K562 (cell line): ENCODE measurements at regions not wholly inside any gene's neighbourhood (a gene's known extent, or its start where the extent isn't known, plus 50 kb on each side); places are given as distances from the start of the nearest gene placed in this dataset.

Source experiments
- ATAC-seq: fragments of 200-7000 bp; cut with Tn5 transposase; 3 replicates; pipeline ENCODE4 v1.9.1; 2020; ENCODE audit warnings: moderate library complexity
- BruUV-seq: library from RNA; stranded (reverse); fragments of 400-500 nt; replicated peaks from 2 replicates; lab custom pipeline; 2021; lab: Mats Ljungman, UMichigan
- CTCF ChIA-PET: fragments of 300-600 bp; formaldehyde crosslinking; extraction: SDS; loops from one replicate; lab custom pipeline; 2021; ENCODE audit warnings: low intra/inter-chr PET ratio; lab: Yijun Ruan, JAX
- POLR2A ChIA-PET: fragments of 300-600, 350-650 bp; sonication (Branson Sonifier 250); formaldehyde crosslinking; extraction: SDS; loops from one replicate; lab custom pipeline; 2021; ENCODE audit warnings: antibody characterized with exemption, inconsistent platforms; lab: Yijun Ruan, JAX
- DNase-seq, 4 experiments: peaks; one replicate each; pipeline versions ENCODE4 v3.0.0 to v3.0.0-alpha.2; 2011 to 2018; ENCODE audit warnings: low spot score in 3 of 4, mixed read lengths in 3 of 4; ENCODE audit errors: extremely low read depth in 1 of 4
- FAIRE-seq: peaks from 2 replicates; lab custom pipeline; 2011; peaks lifted over from hg19 to GRCh38; lab: Jason Lieb, UNC
- H2AFZ ChIP-seq: 2 replicates; pipeline ENCODE4 v1.6.0; 2011; ENCODE audit warnings: low read depth, low read length, control low read depth, inconsistent platforms
- H3K27ac ChIP-seq: fragments of 200-600 bp; 3 replicates; pipeline ENCODE4 v1.8.0; 2011; ENCODE audit warnings: low read depth, mild to moderate bottlenecking, control low read depth, inconsistent platforms, low read length, moderate library complexity, mixed read lengths; ENCODE audit errors: extremely low read depth
- H3K27me3 ChIP-seq, 2 experiments: fragments of 300-600 bp in 1 of 2; 2 replicates in 1 of 2; 3 replicates in 1 of 2; pipeline versions ENCODE4 v1.6.0 to v1.8.0; 2011; ENCODE audit warnings: inconsistent platforms in 2 of 2, low read length in 2 of 2, mild to moderate bottlenecking in 1 of 2, mixed read lengths in 1 of 2, moderate library complexity in 1 of 2; ENCODE audit not compliant: control insufficient read depth in 2 of 2, insufficient read depth in 2 of 2
- H3K36me3 ChIP-seq: fragments of 300-600 bp; 3 replicates; pipeline ENCODE4 v1.8.0; 2011; ENCODE audit warnings: mild to moderate bottlenecking, low read length, inconsistent platforms; ENCODE audit not compliant: control insufficient read depth, insufficient read depth
- H3K4me1 ChIP-seq, 2 experiments: fragments of 200-600 bp in 1 of 2; replicated peaks in 1 of 2; 2 replicates in 1 of 2; 3 replicates in 1 of 2; pipeline versions ENCODE4 v1.5.1 to v1.8.0; 2011; ENCODE audit warnings: inconsistent platforms in 2 of 2, low read length in 2 of 2, mild to moderate bottlenecking in 1 of 2, mixed read lengths in 1 of 2, moderate library complexity in 1 of 2; ENCODE audit not compliant: control insufficient read depth in 2 of 2, insufficient read depth in 2 of 2
- H3K4me2 ChIP-seq: 2 replicates; pipeline ENCODE4 v1.6.1; 2011; ENCODE audit warnings: low read length, control low read depth, inconsistent platforms, mixed read lengths; ENCODE audit not compliant: insufficient read depth
- H3K4me3 ChIP-seq: fragments of 200-600 bp; sonication (generic), shearing (Covaris generic); 2 replicates; pipeline ENCODE4 v1.5.1; 2016; ENCODE audit warnings: control low read depth, inconsistent platforms
- H3K79me2 ChIP-seq: fragments of 200-600 bp; 3 replicates; pipeline ENCODE4 v1.8.0; 2011; ENCODE audit warnings: low read length, inconsistent platforms; ENCODE audit not compliant: control insufficient read depth, insufficient read depth
- H3K9ac ChIP-seq, 2 experiments: 2 replicates each; pipeline versions ENCODE4 v1.6.0 to v1.6.1; 2011; ENCODE audit warnings: low read depth in 2 of 2, low read length in 2 of 2, control low read depth in 1 of 2, inconsistent platforms in 1 of 2, mild to moderate bottlenecking in 1 of 2, mixed read lengths in 1 of 2; ENCODE audit not compliant: insufficient read depth in 1 of 2
- H3K9me1 ChIP-seq: one replicate; pipeline ENCODE4 v1.6.0; 2011; ENCODE audit warnings: inconsistent platforms, mild to moderate bottlenecking, low read length, moderate library complexity; ENCODE audit not compliant: control insufficient read depth, insufficient read depth
- H3K9me3 ChIP-seq: replicated peaks from 2 replicates; pipeline ENCODE4 v1.5.1; 2011; ENCODE audit warnings: low read depth, low read length, inconsistent platforms; ENCODE audit not compliant: control insufficient read depth, insufficient read depth
- H4K20me1 ChIP-seq: replicated peaks from 2 replicates; pipeline ENCODE4 v1.6.1; 2011; ENCODE audit warnings: low read length, inconsistent platforms, mixed read lengths; ENCODE audit not compliant: control insufficient read depth, insufficient read depth
- BCOR ChIP-seq: fragments of 450-650 bp; IDR thresholded peaks from 2 replicates; pipeline ENCODE4 v1.6.1; 2016
- ELF1 ChIP-seq: fragments of 200-800 bp; sonication (Bioruptor generic); IDR thresholded peaks from 2 replicates; pipeline ENCODE4 v1.6.1; 2016; ENCODE audit warnings: missing genetic modification characterization, missing compliant biosample characterization
- FOS ChIP-seq: IDR thresholded peaks from 3 replicates; pipeline ENCODE4 v1.6.1; 2011; ENCODE audit not compliant: insufficient read length; ENCODE audit errors: extremely low read depth
- GTF2F1 ChIP-seq: IDR thresholded peaks from 2 replicates; pipeline ENCODE4 v1.6.1; 2011; ENCODE audit warnings: low read depth, low read length, improper control_type of control experiment
- NCOA2 ChIP-seq, 2 experiments: fragments of 450-650 bp; IDR thresholded peaks; 2 replicates each; pipeline ENCODE4 v1.6.1; 2018; ENCODE audit warnings: mild to moderate bottlenecking in 2 of 2, moderate library complexity in 1 of 2; ENCODE audit not compliant: partially characterized antibody in 2 of 2
- NCOA6 ChIP-seq: fragments of 450-650 bp; IDR thresholded peaks from 2 replicates; pipeline ENCODE4 v1.6.1; 2017; ENCODE audit warnings: mild to moderate bottlenecking
- PRMT5 ChIP-seq: sonication (generic); formaldehyde crosslinking; IDR thresholded peaks from 2 replicates; pipeline ENCODE4 v1.5.0; 2020; ENCODE audit warnings: missing genetic modification reagents
- RBM25 ChIP-seq: fragments of 200-400 bp; formaldehyde crosslinking; IDR thresholded peaks from 2 replicates; pipeline ENCODE4 v1.6.1; 2018; ENCODE audit warnings: low read length, low read depth, moderate library complexity; ENCODE audit not compliant: severe bottlenecking
- TAF9B ChIP-seq: fragments of 450-650 bp; IDR thresholded peaks from 2 replicates; pipeline ENCODE4 v1.6.1; 2018; ENCODE audit warnings: mild to moderate bottlenecking; ENCODE audit not compliant: partially characterized antibody
- WGBS: fragments of 100-300 bp; shearing (Covaris generic); methylation state at CpG from one replicate; pipeline ENCODE4 v1.1.6; 2016; ENCODE audit warnings: low coverage, mixed read lengths; ENCODE audit not compliant: insufficient coverage; ENCODE audit errors: missing lambda C conversion rate; 5-methylcytosine and 5-hydroxymethylcytosine counted together
- in situ Hi-C: fragments of 300-500 bp; cut with MboI; formaldehyde crosslinking; loops from 4 replicates; pipeline ENCODE4 v1.15.0; 2018; ENCODE audit warnings: inconsistent platforms, mixed read lengths
- intact Hi-C: fragments of 100-400 bp; cut with micrococcal nuclease; formaldehyde crosslinking; loops from 2 replicates; pipeline ENCODE4 v1.14.2; 2022
- TF ChIP-seq, protein P1 (sequence below): fragments of 150-350 bp; IDR thresholded peaks from 2 replicates; pipeline ENCODE4 v1.6.1; 2014; ENCODE audit warnings: low read depth, mild to moderate bottlenecking, low read length, borderline replicate concordance
- TF ChIP-seq, protein P2 (sequence below): sonication (generic); formaldehyde crosslinking; IDR thresholded peaks from 2 replicates; pipeline ENCODE4 v1.8.0; 2022; ENCODE audit warnings: mild to moderate bottlenecking, missing genetic modification reagents

DNA sequence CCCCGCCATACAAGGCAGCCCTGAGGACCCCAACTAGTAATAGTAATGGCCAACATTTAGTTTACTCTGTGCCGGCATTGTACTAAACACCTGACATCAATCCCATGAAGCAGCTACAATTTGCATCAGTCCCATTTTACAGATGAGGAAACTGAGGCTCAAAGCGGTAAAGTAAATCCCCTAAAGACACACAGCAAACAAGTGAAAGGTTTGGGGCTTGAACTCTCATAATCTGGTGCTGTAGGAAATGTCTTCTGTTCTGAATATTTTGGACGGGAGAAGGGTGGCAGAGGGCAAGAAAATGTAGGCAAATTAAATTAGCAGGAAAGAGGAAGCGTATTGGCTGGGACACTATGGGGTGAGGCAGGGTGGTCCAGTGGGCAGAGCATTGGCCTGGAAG, 160.3 kb upstream of the SYT13 start:
- peaks cover 3 to 22% of the 10 kb centered on the region in 2 experiments; a peak in 3 of 5 replicates for H3K27me3 ChIP-seq
- no peak overlapping the region for H3K4me2 ChIP-seq
- in situ Hi-C loops = no loop called here
- no peaks in the 10 kb centered on the region for H3K9me1 ChIP-seq
- H3K9ac ChIP-seq = no peak overlapping the region
- H3K4me3 ChIP-seq = no peak overlapping the region
- POLR2A ChIA-PET = interaction anchor here (0.7 kb wide), 1 partner anchor 213 kb away, joined by 3 read pairs; no protein-coding TSS in a partner anchor
- FAIRE-seq (no peak), DNase-seq (no peak), ATAC-seq (no peak)
- TF ChIP-seq NCOA2 (IDR thresholded peaks at IDR 0.05; ENCODE audit: partially characterized antibody in 2 of 2) (no peak), BCOR (peak; percentile 51; the same call in 1 of the 2 replicates), RBM25 (peak; percentile 87), ELF1 (tag) (no peak)
- 0% methylated on average over 5 of the region's 5 CpGs for WGBS
- CTCF ChIA-PET = no interaction called here
- no TSS peak for BruUV-seq
- no peak overlapping the region for H2AFZ ChIP-seq
- H3K9me3 ChIP-seq = no peaks in the 10 kb centered on the region
- no peaks in the 10 kb centered on the region for H3K4me1 ChIP-seq
- H4K20me1 ChIP-seq = no peaks in the 10 kb centered on the region; the same call in 1 of the 2 replicates
- intact Hi-C loops = no loop called here
- no peak overlapping the region for H3K27ac ChIP-seq
- H3K79me2 ChIP-seq = no peaks in the 10 kb centered on the region
- no peaks in the 10 kb centered on the region for H3K36me3 ChIP-seq

DNA sequence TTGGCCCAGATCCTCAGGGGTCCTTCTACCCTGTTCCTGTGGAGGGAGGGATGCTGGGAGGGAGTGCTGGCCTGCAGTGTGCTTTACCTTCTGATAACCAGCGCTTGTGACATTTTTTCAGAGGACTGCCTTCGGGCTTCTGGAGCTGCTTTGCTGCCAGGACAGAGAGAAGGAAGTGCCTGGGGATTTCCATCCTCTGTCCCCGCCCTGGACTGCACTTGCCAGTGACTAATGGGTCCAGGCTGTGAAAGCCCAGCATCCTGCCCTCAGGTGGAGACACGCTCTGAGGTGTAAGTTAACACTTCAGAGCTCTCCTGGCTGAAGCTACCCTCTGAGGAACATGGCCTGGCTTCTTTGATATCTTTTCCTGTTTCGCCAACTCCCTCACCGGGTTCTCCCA, 158.7 kb upstream of the SYT13 start:
- FAIRE-seq (no peak), DNase-seq (no peak)
- in situ Hi-C loops = no loop called here
- Histone ChIP-seq H3K4me1 (no peaks in the 10 kb centered on the region), H3K9me3 (no peaks in the 10 kb centered on the region), H4K20me1 (no peaks in the 10 kb centered on the region; the same call in 1 of the 2 replicates), H3K27ac (no peak overlapping the region), H3K9ac (no peak overlapping the region)
- no peak for TF ChIP-seq GTF2F1
- TF ChIP-seq, protein P1, sequence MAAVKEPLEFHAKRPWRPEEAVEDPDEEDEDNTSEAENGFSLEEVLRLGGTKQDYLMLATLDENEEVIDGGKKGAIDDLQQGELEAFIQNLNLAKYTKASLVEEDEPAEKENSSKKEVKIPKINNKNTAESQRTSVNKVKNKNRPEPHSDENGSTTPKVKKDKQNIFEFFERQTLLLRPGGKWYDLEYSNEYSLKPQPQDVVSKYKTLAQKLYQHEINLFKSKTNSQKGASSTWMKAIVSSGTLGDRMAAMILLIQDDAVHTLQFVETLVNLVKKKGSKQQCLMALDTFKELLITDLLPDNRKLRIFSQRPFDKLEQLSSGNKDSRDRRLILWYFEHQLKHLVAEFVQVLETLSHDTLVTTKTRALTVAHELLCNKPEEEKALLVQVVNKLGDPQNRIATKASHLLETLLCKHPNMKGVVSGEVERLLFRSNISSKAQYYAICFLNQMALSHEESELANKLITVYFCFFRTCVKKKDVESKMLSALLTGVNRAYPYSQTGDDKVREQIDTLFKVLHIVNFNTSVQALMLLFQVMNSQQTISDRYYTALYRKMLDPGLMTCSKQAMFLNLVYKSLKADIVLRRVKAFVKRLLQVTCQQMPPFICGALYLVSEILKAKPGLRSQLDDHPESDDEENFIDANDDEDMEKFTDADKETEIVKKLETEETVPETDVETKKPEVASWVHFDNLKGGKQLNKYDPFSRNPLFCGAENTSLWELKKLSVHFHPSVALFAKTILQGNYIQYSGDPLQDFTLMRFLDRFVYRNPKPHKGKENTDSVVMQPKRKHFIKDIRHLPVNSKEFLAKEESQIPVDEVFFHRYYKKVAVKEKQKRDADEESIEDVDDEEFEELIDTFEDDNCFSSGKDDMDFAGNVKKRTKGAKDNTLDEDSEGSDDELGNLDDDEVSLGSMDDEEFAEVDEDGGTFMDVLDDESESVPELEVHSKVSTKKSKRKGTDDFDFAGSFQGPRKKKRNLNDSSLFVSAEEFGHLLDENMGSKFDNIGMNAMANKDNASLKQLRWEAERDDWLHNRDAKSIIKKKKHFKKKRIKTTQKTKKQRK = no peak
- TF ChIP-seq FOS = no peak
- no peak for TF ChIP-seq TAF9B
- TF ChIP-seq PRMT5 (CRISPR knock-in tag) = no peak
- TF ChIP-seq, protein P2, sequence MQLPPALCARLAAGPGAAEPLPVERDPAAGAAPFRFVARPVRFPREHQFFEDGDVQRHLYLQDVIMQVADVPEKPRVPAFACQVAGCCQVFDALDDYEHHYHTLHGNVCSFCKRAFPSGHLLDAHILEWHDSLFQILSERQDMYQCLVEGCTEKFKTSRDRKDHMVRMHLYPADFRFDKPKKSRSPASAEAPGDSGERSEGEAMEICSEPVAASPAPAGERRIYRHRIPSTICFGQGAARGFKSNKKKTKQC (CRISPR knock-in tag) = no peak
- TF ChIP-seq NCOA6 = no peak
- TF ChIP-seq, all 486 proteins: peak for 0
- no peak overlapping the region for H2AFZ ChIP-seq
- H3K4me3 ChIP-seq = no peak overlapping the region
- POLR2A ChIA-PET = no interaction called here
- WGBS = 2% methylated on average over 6 of the region's 6 CpGs
- H3K9me1 ChIP-seq = no peaks in the 10 kb centered on the region
- H3K79me2 ChIP-seq = no peaks in the 10 kb centered on the region
- peaks cover 3 to 22% of the 10 kb centered on the region in 2 experiments; a peak in 3 of 5 replicates for H3K27me3 ChIP-seq
- no peak overlapping the region for H3K4me2 ChIP-seq
- CTCF ChIA-PET = no interaction called here
- H3K36me3 ChIP-seq = no peaks in the 10 kb centered on the region
- BruUV-seq = no TSS peak
- no peak for ATAC-seq
- intact Hi-C loops = no loop called here
